ENCODE measurements at regions not wholly inside any gene's neighbourhood (a gene's known extent, or its start where the extent isn't known, plus 50 kb on each side); places are given as distances from the start of the nearest gene placed in this dataset.
"Not testable (repeated sequence)": the region's sequence is repeated elsewhere in the genome, so short reads cannot be mapped to it uniquely, and the experiment has no call there.

DNA sequence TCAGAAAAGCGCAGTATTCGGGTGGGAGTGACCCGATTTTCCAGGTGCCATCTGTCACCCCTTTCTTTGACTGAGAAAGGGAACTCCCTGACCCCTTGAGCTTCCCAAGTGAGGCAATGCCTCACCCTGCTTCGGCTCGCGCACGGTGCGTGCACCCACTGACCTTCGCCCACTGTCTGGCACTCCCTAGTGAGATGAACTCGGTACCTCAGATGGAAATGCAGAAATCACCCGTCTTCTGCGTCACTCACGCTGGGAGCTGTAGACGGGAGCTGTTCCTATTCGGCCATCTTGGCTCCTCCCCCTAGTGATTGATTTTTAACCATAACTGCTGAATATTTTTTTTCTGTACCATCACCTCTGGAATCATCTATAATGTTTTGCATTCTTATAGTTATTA is 359.1 kb downstream of the C3orf38 start:
- TF ChIP-seq, protein P1, sequence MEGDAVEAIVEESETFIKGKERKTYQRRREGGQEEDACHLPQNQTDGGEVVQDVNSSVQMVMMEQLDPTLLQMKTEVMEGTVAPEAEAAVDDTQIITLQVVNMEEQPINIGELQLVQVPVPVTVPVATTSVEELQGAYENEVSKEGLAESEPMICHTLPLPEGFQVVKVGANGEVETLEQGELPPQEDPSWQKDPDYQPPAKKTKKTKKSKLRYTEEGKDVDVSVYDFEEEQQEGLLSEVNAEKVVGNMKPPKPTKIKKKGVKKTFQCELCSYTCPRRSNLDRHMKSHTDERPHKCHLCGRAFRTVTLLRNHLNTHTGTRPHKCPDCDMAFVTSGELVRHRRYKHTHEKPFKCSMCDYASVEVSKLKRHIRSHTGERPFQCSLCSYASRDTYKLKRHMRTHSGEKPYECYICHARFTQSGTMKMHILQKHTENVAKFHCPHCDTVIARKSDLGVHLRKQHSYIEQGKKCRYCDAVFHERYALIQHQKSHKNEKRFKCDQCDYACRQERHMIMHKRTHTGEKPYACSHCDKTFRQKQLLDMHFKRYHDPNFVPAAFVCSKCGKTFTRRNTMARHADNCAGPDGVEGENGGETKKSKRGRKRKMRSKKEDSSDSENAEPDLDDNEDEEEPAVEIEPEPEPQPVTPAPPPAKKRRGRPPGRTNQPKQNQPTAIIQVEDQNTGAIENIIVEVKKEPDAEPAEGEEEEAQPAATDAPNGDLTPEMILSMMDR (IDR thresholded peaks at IDR 0.05) = not testable (repeated sequence)
- TF ChIP-seq POLR2A, EP300 (IDR thresholded peaks at IDR 0.05): not testable (repeated sequence)
